H1 (cell line): ENCODE measurements at regions not wholly inside any gene's neighbourhood (a gene's known extent, or its start where the extent isn't known, plus 50 kb on each side); places are given as distances from the start of the nearest gene placed in this dataset.

Source experiments
- CTCF ChIA-PET: fragments of 300-600 bp; sonication (Branson Sonifier 250); formaldehyde crosslinking; loops from one replicate; lab custom pipeline; 2021; ENCODE audit not compliant: partially characterized antibody; lab: Charles Lee
- POLR2A ChIA-PET: fragments of 300-600 bp; sonication (Branson Sonifier 250); formaldehyde crosslinking; loops from one replicate; lab custom pipeline; 2021; ENCODE audit warnings: inconsistent platforms; ENCODE audit not compliant: partially characterized antibody; lab: Charles Lee
- DNase-seq, 2 experiments: peaks; one replicate each; pipeline versions ENCODE4 v3.0.0 to v3.0.0-alpha.2; 2010 to 2022; ENCODE audit warnings: low spot score in 2 of 2, low read depth in 1 of 2, mixed read lengths in 1 of 2
- FAIRE-seq: peaks from 2 replicates; lab custom pipeline; 2011; peaks lifted over from hg19 to GRCh38; lab: Jason Lieb, UNC
- H2AFZ ChIP-seq: 2 replicates; pipeline ENCODE4 v1.8.1; 2012; ENCODE audit warnings: low read length, inconsistent platforms
- H2AK5ac ChIP-seq: 2 replicates; pipeline ENCODE4 v1.6.1; 2013; ENCODE audit warnings: low read depth, low read length
- H2BK120ac ChIP-seq: replicated peaks from 2 replicates; pipeline ENCODE3; 2013; ENCODE audit warnings: low read depth, low read length, inconsistent platforms
- H2BK12ac ChIP-seq: 2 replicates; pipeline ENCODE4 v1.6.1; 2013; ENCODE audit warnings: low read depth, low read length
- H2BK15ac ChIP-seq: 2 replicates; pipeline ENCODE4 v1.6.1; 2013; ENCODE audit warnings: low read length
- H2BK20ac ChIP-seq: 2 replicates; pipeline ENCODE4 v1.6.1; 2013; ENCODE audit warnings: low read length
- H2BK5ac ChIP-seq: 2 replicates; pipeline ENCODE4 v1.6.1; 2013; ENCODE audit warnings: low read depth, low read length
- H3K14ac ChIP-seq: 2 replicates; pipeline ENCODE4 v1.6.1; 2013; ENCODE audit warnings: inconsistent platforms; ENCODE audit not compliant: insufficient read length
- H3K18ac ChIP-seq: 2 replicates; pipeline ENCODE4 v1.6.1; 2013; ENCODE audit warnings: low read length; ENCODE audit errors: extremely low read depth
- H3K23ac ChIP-seq: 2 replicates; pipeline ENCODE4 v1.6.1; 2013; ENCODE audit warnings: inconsistent platforms; ENCODE audit not compliant: insufficient read length
- H3K23me2 ChIP-seq: 2 replicates; pipeline ENCODE4 v1.6.1; 2013; ENCODE audit warnings: low read depth, low read length
- H3K27ac ChIP-seq: 2 replicates; pipeline ENCODE4 v1.6.1; 2011; ENCODE audit warnings: low read depth, low read length, inconsistent platforms
- H3K27me3 ChIP-seq, 4 experiments: replicated peaks in 1 of 4; 1 replicate in 1 of 4; 2 replicates in 3 of 4; pipeline versions ENCODE4 v1.6.1 to v1.8.1; 2011 to 2013; ENCODE audit warnings: low read length in 3 of 4, mild to moderate bottlenecking in 3 of 4, inconsistent platforms in 2 of 4, mixed read lengths in 2 of 4, moderate library complexity in 1 of 4; ENCODE audit not compliant: control insufficient read depth in 3 of 4, insufficient read depth in 3 of 4; ENCODE audit errors: extremely low read depth in 1 of 4
- H3K36me3 ChIP-seq, 4 experiments: 2 replicates each; pipeline versions ENCODE4 v1.6.1 to v1.8.1; 2011 to 2013; ENCODE audit warnings: mild to moderate bottlenecking in 4 of 4, low read length in 3 of 4, moderate library complexity in 2 of 4, control low read depth in 1 of 4, inconsistent platforms in 1 of 4; ENCODE audit not compliant: insufficient read depth in 4 of 4, control insufficient read depth in 2 of 4
- H3K4ac ChIP-seq: replicated peaks from 2 replicates; pipeline ENCODE3; 2013; ENCODE audit warnings: low read length, low read depth, mixed read lengths, inconsistent platforms; ENCODE audit not compliant: insufficient read length
- H3K4me1 ChIP-seq, 4 experiments: replicated peaks in 1 of 4; 1 replicate in 1 of 4; 2 replicates in 3 of 4; pipeline versions ENCODE4 v1.6.1 to v1.8.1; 2011 to 2013; ENCODE audit warnings: low read length in 3 of 4, inconsistent platforms in 2 of 4, mixed read lengths in 1 of 4; ENCODE audit not compliant: insufficient read depth in 4 of 4, control insufficient read depth in 3 of 4
- H3K4me2 ChIP-seq, 2 experiments: 2 replicates each; pipeline versions ENCODE4 v1.6.1 to v1.8.1; 2011 to 2013; ENCODE audit warnings: low read depth in 2 of 2, low read length in 2 of 2, control low read depth in 1 of 2, inconsistent platforms in 1 of 2, mild to moderate bottlenecking in 1 of 2; ENCODE audit not compliant: insufficient read depth in 1 of 2
- H3K4me3 ChIP-seq, 4 experiments: fragments of 200-600, 300-600 bp in 1 of 4; sonication (generic), shearing (Covaris generic), sonication (Bioruptor Twin) in 1 of 4; 2 replicates each; pipeline versions ENCODE4 v1.5.1 to v1.8.1; 2011 to 2016; ENCODE audit warnings: low read length in 4 of 4, low read depth in 3 of 4, control low read depth in 2 of 4, inconsistent platforms in 2 of 4, mild to moderate bottlenecking in 2 of 4, mixed read lengths in 1 of 4, moderate library complexity in 1 of 4; ENCODE audit not compliant: insufficient read depth in 2 of 4; ENCODE audit errors: extremely low read depth in 1 of 4
- H3K56ac ChIP-seq: replicated peaks from 2 replicates; pipeline ENCODE3; 2013; ENCODE audit warnings: low read depth, mild to moderate bottlenecking, mixed read lengths, low read length, inconsistent platforms; ENCODE audit not compliant: insufficient read length
- H3K79me1 ChIP-seq: 2 replicates; pipeline ENCODE4 v1.6.1; 2013; ENCODE audit warnings: low read depth, low read length, control low read depth
- H3K79me2 ChIP-seq, 2 experiments: 2 replicates each; pipeline versions ENCODE4 v1.6.1 to v1.8.1; 2012 to 2013; ENCODE audit warnings: low read length in 2 of 2, mild to moderate bottlenecking in 2 of 2, inconsistent platforms in 1 of 2; ENCODE audit not compliant: insufficient read depth in 2 of 2, control insufficient read depth in 1 of 2
- H3K9ac ChIP-seq, 4 experiments: replicated peaks in 1 of 4; 1 replicate in 1 of 4; 2 replicates in 3 of 4; pipeline versions ENCODE4 v1.6.1 to v1.8.1; 2011 to 2013; ENCODE audit warnings: low read depth in 3 of 4, low read length in 3 of 4, control low read depth in 2 of 4, mild to moderate bottlenecking in 2 of 4, moderate library complexity in 2 of 4, inconsistent platforms in 1 of 4; ENCODE audit errors: extremely low read depth in 1 of 4
- H3K9me3 ChIP-seq, 2 experiments: 2 replicates each; pipeline versions ENCODE4 v1.6.1 to v1.8.1; 2012 to 2013; ENCODE audit warnings: mild to moderate bottlenecking in 2 of 2, moderate library complexity in 2 of 2, control low read depth in 1 of 2, inconsistent platforms in 1 of 2, low read depth in 1 of 2, low read length in 1 of 2, mixed read lengths in 1 of 2; ENCODE audit not compliant: insufficient read depth in 2 of 2
- H4K20me1 ChIP-seq, 2 experiments: replicated peaks in 1 of 2; 2 replicates each; pipeline versions ENCODE3 to v1.8.1; 2011 to 2013; ENCODE audit warnings: inconsistent platforms in 2 of 2, low read length in 2 of 2, mild to moderate bottlenecking in 1 of 2; ENCODE audit not compliant: insufficient read depth in 2 of 2, control insufficient read depth in 1 of 2
- H4K5ac ChIP-seq: 2 replicates; pipeline ENCODE4 v1.6.1; 2013; ENCODE audit warnings: low read length, low read depth, mixed read lengths, inconsistent platforms; ENCODE audit not compliant: insufficient read length
- H4K8ac ChIP-seq: 2 replicates; pipeline ENCODE4 v1.8.0; 2013; ENCODE audit warnings: mild to moderate bottlenecking, moderate library complexity, low read length, inconsistent platforms; ENCODE audit not compliant: insufficient read depth; ENCODE audit errors: extremely low read depth
- H4K91ac ChIP-seq: replicated peaks from 2 replicates; pipeline ENCODE3; 2013; ENCODE audit warnings: low read length, mixed read lengths, inconsistent platforms; ENCODE audit not compliant: insufficient read length
- CEBPB ChIP-seq: IDR thresholded peaks from 2 replicates; pipeline ENCODE4 v1.6.1; 2012; ENCODE audit warnings: low read depth, low read length
- EGR1 ChIP-seq: IDR thresholded peaks from 2 replicates; pipeline ENCODE4 v1.6.1; 2011; ENCODE audit warnings: low read depth, low read length, borderline replicate concordance
- JUND ChIP-seq: IDR thresholded peaks from 2 replicates; pipeline ENCODE4 v1.6.1; 2011; ENCODE audit warnings: mild to moderate bottlenecking, improper control_type of control experiment, low read length
- WGBS, 2 experiments: shearing (Covaris generic) in 1 of 2; methylation state at CpG; one replicate each; pipeline versions ENCODE4 v1.1.6 to v1.1.7; 2013 to 2015; ENCODE audit warnings: low lambda C conversion rate in 2 of 2, mixed read lengths in 2 of 2, inconsistent platforms in 1 of 2, low coverage in 1 of 2, missing lambda C conversion rate in 1 of 2; ENCODE audit not compliant: insufficient replicate concordance in 2 of 2, insufficient coverage in 1 of 2, insufficient read length in 1 of 2; ENCODE audit errors: extremely low coverage in 1 of 2, missing lambda C conversion rate in 1 of 2; 5-methylcytosine and 5-hydroxymethylcytosine counted together
- TF ChIP-seq, protein P1 (sequence below): IDR thresholded peaks from 2 replicates; pipeline ENCODE4 v1.6.1; 2012; ENCODE audit warnings: low read length, inconsistent platforms

DNA sequence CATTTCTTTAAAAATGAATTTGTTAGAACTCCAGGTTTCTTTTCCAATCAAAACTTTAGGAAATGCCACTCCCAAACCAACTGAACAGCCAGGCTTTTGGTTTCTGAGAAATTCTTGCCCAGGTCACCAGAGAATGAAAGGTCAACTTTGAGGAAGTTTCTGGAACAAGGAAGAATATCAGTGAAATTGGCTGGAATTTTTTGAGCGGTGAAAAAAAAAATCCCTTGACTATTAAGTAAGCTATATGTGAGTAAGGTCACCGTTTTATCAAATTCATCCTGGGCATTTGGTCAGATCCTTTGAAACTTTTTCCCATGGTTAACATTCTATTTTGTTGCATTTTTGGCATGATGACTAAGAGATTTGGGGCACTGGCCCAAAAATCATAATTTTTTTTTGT lies 469.3 kb downstream of the LTN1 start:
- H2AFZ ChIP-seq: no peak overlapping the region
- H4K91ac ChIP-seq: no peak overlapping the region
- no peaks in the 10 kb centered on the region for H3K23me2 ChIP-seq
- H3K4ac ChIP-seq: no peak overlapping the region
- ChIA-PET POLR2A (no interaction called here), CTCF (interaction anchor here (1.3 kb wide), 1 partner anchor 68 kb away, joined by 3 read pairs; no protein-coding TSS in a partner anchor)
- no peaks in the 10 kb centered on the region for H3K79me2 ChIP-seq
- H3K9ac ChIP-seq: no peak overlapping the region
- H2BK5ac ChIP-seq: no peak overlapping the region
- H3K4me2 ChIP-seq: no peak overlapping the region
- no peaks in the 10 kb centered on the region for H3K9me3 ChIP-seq
- no peak overlapping the region for H2BK20ac ChIP-seq
- DNase-seq: no peak
- no peaks in the 10 kb centered on the region for H3K4me1 ChIP-seq
- H2AK5ac ChIP-seq: no peak overlapping the region
- no peak overlapping the region for H3K4me3 ChIP-seq
- no peak overlapping the region for H2BK15ac ChIP-seq
- 71% methylated on average over 2 of the region's 2 CpGs; no CpG with 5 or more reads in 1 of the 2 experiments for WGBS, 2 experiments
- H3K18ac ChIP-seq: no peak overlapping the region
- H4K20me1 ChIP-seq: no peaks in the 10 kb centered on the region
- no peak overlapping the region for H3K27ac ChIP-seq
- no peak overlapping the region for H3K23ac ChIP-seq
- no peaks in the 10 kb centered on the region for H3K79me1 ChIP-seq
- no peak for FAIRE-seq
- no peak overlapping the region for H3K56ac ChIP-seq
- no peaks in the 10 kb centered on the region for H3K36me3 ChIP-seq
- H4K5ac ChIP-seq: no peak overlapping the region
- H4K8ac ChIP-seq: no peak overlapping the region
- H3K27me3 ChIP-seq: peaks cover 0 to 1% (median 0%) of the 10 kb centered on the region in 4 experiments; a peak in 1 of 7 replicates
- no peak overlapping the region for H2BK12ac ChIP-seq
- H3K14ac ChIP-seq: no peak overlapping the region
- H2BK120ac ChIP-seq: no peak overlapping the region
- TF ChIP-seq EGR1 (no peak), CEBPB (no peak), JUND (no peak)
- TF ChIP-seq, protein P1, sequence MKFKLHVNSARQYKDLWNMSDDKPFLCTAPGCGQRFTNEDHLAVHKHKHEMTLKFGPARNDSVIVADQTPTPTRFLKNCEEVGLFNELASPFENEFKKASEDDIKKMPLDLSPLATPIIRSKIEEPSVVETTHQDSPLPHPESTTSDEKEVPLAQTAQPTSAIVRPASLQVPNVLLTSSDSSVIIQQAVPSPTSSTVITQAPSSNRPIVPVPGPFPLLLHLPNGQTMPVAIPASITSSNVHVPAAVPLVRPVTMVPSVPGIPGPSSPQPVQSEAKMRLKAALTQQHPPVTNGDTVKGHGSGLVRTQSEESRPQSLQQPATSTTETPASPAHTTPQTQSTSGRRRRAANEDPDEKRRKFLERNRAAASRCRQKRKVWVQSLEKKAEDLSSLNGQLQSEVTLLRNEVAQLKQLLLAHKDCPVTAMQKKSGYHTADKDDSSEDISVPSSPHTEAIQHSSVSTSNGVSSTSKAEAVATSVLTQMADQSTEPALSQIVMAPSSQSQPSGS: no peak
